Endothelial cell of umbilical vein (primary cell): ENCODE measurements at regions not wholly inside any gene's neighbourhood (a gene's known extent, or its start where the extent isn't known, plus 50 kb on each side); places are given as distances from the start of the nearest gene placed in this dataset.

Source experiments
- BruUV-seq: library from RNA; stranded (reverse); fragments of 400-500 nt; replicated peaks from 2 replicates; lab custom pipeline; 2021; lab: Mats Ljungman, UMichigan
- CTCF ChIA-PET: fragments of 300-600, 350-600 bp; sonication (Branson Sonifier 250); formaldehyde crosslinking; loops from one replicate; lab custom pipeline; 2021; ENCODE audit warnings: antibody characterized with exemption, inconsistent platforms; lab: Charles Lee
- POLR2A ChIA-PET: fragments of 300-600, 350-600 bp; sonication (Branson Sonifier 250); formaldehyde crosslinking; loops from one replicate; lab custom pipeline; 2021; ENCODE audit warnings: antibody characterized with exemption, inconsistent platforms; lab: Charles Lee
- DNase-seq: peaks from one replicate; pipeline ENCODE4 v3.0.0-alpha.2; 2011; ENCODE audit warnings: low read depth, low spot score
- FAIRE-seq: peaks from 2 replicates; lab custom pipeline; 2011; peaks lifted over from hg19 to GRCh38; lab: Jason Lieb, UNC
- H2AFZ ChIP-seq: 2 replicates; pipeline ENCODE4 v1.6.0; 2012; ENCODE audit warnings: low read depth, low read length, control low read depth, inconsistent platforms
- H3K27ac ChIP-seq: 2 replicates; pipeline ENCODE4 v1.5.1; 2011; ENCODE audit warnings: low read depth, mild to moderate bottlenecking, control low read depth, low read length, moderate library complexity; ENCODE audit not compliant: insufficient read depth
- H3K27me3 ChIP-seq, 2 experiments: 2 replicates each; pipeline versions ENCODE4 v1.6.0 to v1.6.1; 2011; ENCODE audit warnings: low read length in 2 of 2, mixed read lengths in 1 of 2; ENCODE audit not compliant: control insufficient read depth in 2 of 2, insufficient read depth in 2 of 2
- H3K36me3 ChIP-seq, 2 experiments: 2 replicates in 1 of 2; 3 replicates in 1 of 2; pipeline ENCODE4 v1.5.1; 2011; ENCODE audit warnings: low read length in 2 of 2, mild to moderate bottlenecking in 1 of 2, moderate library complexity in 1 of 2; ENCODE audit not compliant: control insufficient read depth in 2 of 2, insufficient read depth in 2 of 2; ENCODE audit errors: extremely low read depth in 1 of 2
- H3K4me1 ChIP-seq: 3 replicates; pipeline ENCODE4 v1.5.1; 2011; ENCODE audit warnings: mild to moderate bottlenecking, low read length; ENCODE audit not compliant: control insufficient read depth, insufficient read depth; ENCODE audit errors: extremely low read depth
- H3K4me2 ChIP-seq: 2 replicates; pipeline ENCODE4 v1.6.1; 2011; ENCODE audit warnings: low read length, control low read depth, mixed read lengths; ENCODE audit not compliant: insufficient read depth
- H3K4me3 ChIP-seq, 3 experiments: fragments of 200-600 bp in 1 of 3; sonication (generic), shearing (Covaris generic) in 1 of 3; replicated peaks in 1 of 3; 2 replicates each; pipeline ENCODE4 v1.5.1; 2011 to 2016; ENCODE audit warnings: control low read depth in 3 of 3, low read length in 3 of 3, mild to moderate bottlenecking in 2 of 3, inconsistent platforms in 1 of 3, low read depth in 1 of 3, moderate library complexity in 1 of 3; ENCODE audit not compliant: insufficient read depth in 1 of 3
- H3K79me2 ChIP-seq: 2 replicates; pipeline ENCODE4 v1.6.0; 2012; ENCODE audit warnings: low read length, inconsistent platforms; ENCODE audit not compliant: control insufficient read depth, insufficient read depth
- H3K9ac ChIP-seq: replicated peaks from 2 replicates; pipeline ENCODE3; 2011; ENCODE audit warnings: low read length, control low read depth; ENCODE audit not compliant: insufficient read depth; ENCODE audit errors: extremely low read depth
- H3K9me1 ChIP-seq: replicated peaks from 3 replicates; pipeline ENCODE4 v1.6.0; 2011; ENCODE audit warnings: mild to moderate bottlenecking, low read length; ENCODE audit not compliant: control insufficient read depth, insufficient read depth; ENCODE audit errors: extremely low read depth
- H3K9me3 ChIP-seq: replicated peaks from 2 replicates; pipeline ENCODE4 v1.5.1; 2012; ENCODE audit warnings: low read length, inconsistent platforms; ENCODE audit not compliant: control insufficient read depth, insufficient read depth
- H4K20me1 ChIP-seq: replicated peaks from 2 replicates; pipeline ENCODE3; 2011; ENCODE audit warnings: mild to moderate bottlenecking, low read length; ENCODE audit not compliant: control insufficient read depth, insufficient read depth; ENCODE audit errors: extremely low read depth
- EZH2 ChIP-seq: IDR thresholded peaks from 2 replicates; pipeline ENCODE4 v1.6.1; 2012; ENCODE audit warnings: borderline replicate concordance, low read depth, mild to moderate bottlenecking, moderate library complexity, low read length, inconsistent platforms; ENCODE audit not compliant: severe bottlenecking
- FOS ChIP-seq: IDR thresholded peaks from 2 replicates; pipeline ENCODE4 v1.6.1; 2011; ENCODE audit warnings: mild to moderate bottlenecking, low read length, moderate library complexity, borderline replicate concordance; ENCODE audit not compliant: insufficient read depth
- GATA2 ChIP-seq: IDR thresholded peaks from 2 replicates; pipeline ENCODE4 v1.7.0; 2011; ENCODE audit warnings: low read depth, mild to moderate bottlenecking, moderate library complexity, mixed read lengths, low read length; ENCODE audit not compliant: insufficient read length, insufficient read depth
- JUN ChIP-seq: IDR thresholded peaks from 2 replicates; pipeline ENCODE4 v1.6.1; 2011; ENCODE audit warnings: borderline replicate concordance, low read depth; ENCODE audit not compliant: insufficient read length, insufficient read depth
- MYC ChIP-seq: IDR thresholded peaks from one replicate; pipeline ENCODE4 v1.6.1; 2011; ENCODE audit warnings: mild to moderate bottlenecking, low read depth, low read length
- POLR2A ChIP-seq: IDR thresholded peaks from 2 replicates; pipeline ENCODE4 v1.6.1; 2012; ENCODE audit warnings: low read depth, mild to moderate bottlenecking, control low read depth, low read length
- POLR2AphosphoS5 ChIP-seq: IDR thresholded peaks from 2 replicates; pipeline ENCODE4 v1.6.1; 2012; ENCODE audit warnings: low read depth, mild to moderate bottlenecking, control low read depth, low read length, moderate library complexity; ENCODE audit not compliant: insufficient read depth
- dilution Hi-C: fragments of 300-500 bp; cut with MboI; formaldehyde crosslinking; loops from one replicate; pipeline ENCODE4 v1.15.0; 2019; ENCODE audit warnings: low sequenced_read_pairs; ENCODE audit not compliant: extremely low pct_ligation_motif_present
- intact Hi-C: fragments of 100-400 bp; cut with micrococcal nuclease; formaldehyde crosslinking; loops from one replicate; pipeline ENCODE4 v1.10.0; 2022
- TF ChIP-seq, protein P1 (sequence below), 2 donors: IDR thresholded peaks; 1 replicate in 1 of 2; 2 replicates in 1 of 2; pipeline ENCODE4 v1.5.1; 2011; ENCODE audit warnings: low read length in 2 of 2, mild to moderate bottlenecking in 2 of 2, moderate library complexity in 2 of 2, control low read depth in 1 of 2, inconsistent platforms in 1 of 2, low read depth in 1 of 2; ENCODE audit not compliant: insufficient read depth in 1 of 2; ENCODE audit errors: extremely low read depth in 1 of 2
- TF ChIP-seq, protein P2 (sequence below): IDR thresholded peaks from 2 replicates; pipeline ENCODE4 v1.6.1; 2011; ENCODE audit not compliant: insufficient read depth, insufficient read length

DNA sequence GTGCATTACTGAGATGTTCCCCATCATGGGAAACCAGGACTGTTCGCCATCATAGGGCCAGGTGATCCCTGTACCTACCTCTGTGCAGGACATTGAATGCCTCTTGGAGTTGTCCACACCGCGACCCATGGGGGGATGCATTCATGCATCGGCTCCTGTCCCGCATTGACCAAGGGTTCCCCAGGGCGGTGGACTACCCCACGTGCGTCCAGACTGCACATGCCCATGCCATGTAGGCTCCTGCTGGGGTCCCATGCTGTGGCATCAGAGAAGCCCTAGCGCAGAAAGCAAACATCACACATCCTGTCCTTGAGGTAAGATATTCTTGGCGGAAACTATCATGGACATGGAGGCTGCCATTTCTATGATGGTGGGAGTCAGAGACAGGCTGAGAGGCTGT is 121.6 kb upstream of the UNC5B start:
- Histone ChIP-seq H2AFZ (no peak overlapping the region), H4K20me1 (no peaks in the 10 kb centered on the region), H3K4me3 (no peak overlapping the region), H3K36me3 (no peaks in the 10 kb centered on the region), H3K4me1 (no peaks in the 10 kb centered on the region), H3K4me2 (no peak overlapping the region), H3K9me3 (no peaks in the 10 kb centered on the region), H3K79me2 (no peaks in the 10 kb centered on the region), H3K27ac (no peak overlapping the region), H3K27me3 (peaks cover 9 to 17% of the 10 kb centered on the region in 2 experiments), H3K9ac (no peak overlapping the region), H3K9me1 (no peaks in the 10 kb centered on the region)
- FAIRE-seq (no peak), DNase-seq (no peak)
- dilution Hi-C loops (no loop called here), intact Hi-C loops (no loop called here)
- TF ChIP-seq EZH2 (no peak), JUN (no peak), POLR2AphosphoS5 (no peak), FOS (no peak), GATA2 (no peak), POLR2A (no peak), MYC (no peak)
- TF ChIP-seq, protein P1, sequence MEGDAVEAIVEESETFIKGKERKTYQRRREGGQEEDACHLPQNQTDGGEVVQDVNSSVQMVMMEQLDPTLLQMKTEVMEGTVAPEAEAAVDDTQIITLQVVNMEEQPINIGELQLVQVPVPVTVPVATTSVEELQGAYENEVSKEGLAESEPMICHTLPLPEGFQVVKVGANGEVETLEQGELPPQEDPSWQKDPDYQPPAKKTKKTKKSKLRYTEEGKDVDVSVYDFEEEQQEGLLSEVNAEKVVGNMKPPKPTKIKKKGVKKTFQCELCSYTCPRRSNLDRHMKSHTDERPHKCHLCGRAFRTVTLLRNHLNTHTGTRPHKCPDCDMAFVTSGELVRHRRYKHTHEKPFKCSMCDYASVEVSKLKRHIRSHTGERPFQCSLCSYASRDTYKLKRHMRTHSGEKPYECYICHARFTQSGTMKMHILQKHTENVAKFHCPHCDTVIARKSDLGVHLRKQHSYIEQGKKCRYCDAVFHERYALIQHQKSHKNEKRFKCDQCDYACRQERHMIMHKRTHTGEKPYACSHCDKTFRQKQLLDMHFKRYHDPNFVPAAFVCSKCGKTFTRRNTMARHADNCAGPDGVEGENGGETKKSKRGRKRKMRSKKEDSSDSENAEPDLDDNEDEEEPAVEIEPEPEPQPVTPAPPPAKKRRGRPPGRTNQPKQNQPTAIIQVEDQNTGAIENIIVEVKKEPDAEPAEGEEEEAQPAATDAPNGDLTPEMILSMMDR (IDR thresholded peaks at IDR 0.05; ENCODE audit: extremely low read depth in 1 of 2, insufficient read depth in 1 of 2, low read depth in 1 of 2, low read length in 2 of 2) = no peak
- TF ChIP-seq, protein P2, sequence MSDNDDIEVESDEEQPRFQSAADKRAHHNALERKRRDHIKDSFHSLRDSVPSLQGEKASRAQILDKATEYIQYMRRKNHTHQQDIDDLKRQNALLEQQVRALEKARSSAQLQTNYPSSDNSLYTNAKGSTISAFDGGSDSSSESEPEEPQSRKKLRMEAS = no peak
- BruUV-seq = no TSS peak
- ChIA-PET CTCF (no interaction called here), POLR2A (no interaction called here)
